ENCODE measurements at regions not wholly inside any gene's neighbourhood (a gene's known extent, or its start where the extent isn't known, plus 50 kb on each side); places are given as distances from the start of the nearest gene placed in this dataset.
"Not testable (repeated sequence)": the region's sequence is repeated elsewhere in the genome, so short reads cannot be mapped to it uniquely, and the experiment has no call there.

DNA sequence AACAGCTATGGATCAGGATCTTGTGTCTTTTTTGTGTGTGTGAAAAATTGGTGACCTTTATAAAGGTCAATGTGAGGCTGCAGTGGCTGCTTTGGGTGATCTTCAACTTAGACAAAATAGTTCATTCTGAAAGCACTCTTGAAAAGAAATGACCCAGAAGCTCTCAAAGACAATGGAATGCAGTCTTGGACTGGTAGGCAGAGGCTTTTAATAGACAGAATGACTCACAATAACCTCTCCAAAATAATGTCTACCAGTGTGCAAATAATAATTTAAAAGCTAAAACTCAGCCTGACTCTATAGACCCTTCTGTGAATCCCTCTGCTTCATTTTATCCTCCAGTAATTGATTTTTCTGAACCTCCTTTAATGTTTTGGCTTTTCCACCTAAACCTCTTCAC lies 310.0 kb downstream of the SRGAP2C start:
- H3K4me3 Mint-ChIP-seq, H3K36me3 Mint-ChIP-seq, H3K27me3 Mint-ChIP-seq, H3K9me3 Mint-ChIP-seq, H3K4me1 Mint-ChIP-seq: not testable (repeated sequence)
- peak overlapping the region in 1 of 3 donors; percentile 2 for H3K27ac Mint-ChIP-seq

DNA sequence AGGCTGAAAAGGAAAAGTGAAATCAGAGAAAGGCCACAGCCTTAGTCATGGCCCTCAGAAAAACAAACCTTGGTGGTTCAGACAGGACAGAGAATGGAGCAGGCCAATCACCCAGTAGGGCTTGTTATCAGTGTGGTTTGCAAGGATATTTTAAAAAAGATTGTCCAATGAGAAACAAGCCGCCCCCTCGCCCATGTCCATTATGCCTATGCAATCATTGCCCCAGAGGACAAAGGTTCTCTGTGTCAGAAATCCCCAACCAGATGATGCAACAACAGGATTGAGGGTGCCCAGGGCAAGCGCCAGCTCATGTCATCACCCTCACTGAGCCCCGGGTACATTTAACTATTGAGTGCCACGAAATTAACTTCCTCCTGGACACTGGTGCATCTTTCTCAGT lies 326.7 kb downstream of the SRGAP2C start:
- H3K27ac Mint-ChIP-seq, H3K36me3 Mint-ChIP-seq, H3K4me3 Mint-ChIP-seq, H3K27me3 Mint-ChIP-seq: not testable (repeated sequence)
- H3K9me3 Mint-ChIP-seq: peaks cover 5 to 17% (median 16%) of the 10 kb centered on the region in 3 donors
- H3K4me1 Mint-ChIP-seq: peaks cover 1 to 10% (median 2%) of the 10 kb centered on the region in 3 donors

GRCh38 chr1:121511876-121512275 lies 327.1 kb downstream of the SRGAP2C start:
- not testable (repeated sequence) for H3K36me3 Mint-ChIP-seq, H3K4me3 Mint-ChIP-seq, H3K27ac Mint-ChIP-seq, H3K27me3 Mint-ChIP-seq
- Mint-ChIP-seq H3K9me3 (peaks cover 5 to 17% (median 16%) of the 10 kb centered on the region in 3 donors), H3K4me1 (peaks cover 2 to 12% (median 3%) of the 10 kb centered on the region in 3 donors)

DNA sequence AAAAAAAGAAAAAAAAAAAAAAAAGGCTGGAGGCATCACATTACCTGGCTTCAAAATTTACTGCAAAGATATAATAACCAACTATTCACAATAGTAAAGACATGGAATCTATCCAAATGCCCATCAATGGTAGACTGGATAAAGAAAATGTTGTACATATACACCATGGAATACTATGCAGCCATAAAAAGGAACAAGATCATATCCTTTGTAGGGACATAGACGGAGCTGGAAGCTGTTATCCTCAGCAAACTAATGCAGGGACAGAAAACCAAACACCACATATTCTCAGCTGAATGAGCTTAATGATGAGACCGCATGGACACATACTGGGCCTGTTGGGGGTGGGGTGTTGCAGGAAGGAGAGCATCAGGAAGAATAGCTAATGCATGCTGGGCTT lies 330.5 kb downstream of the SRGAP2C start:
- Mint-ChIP-seq H3K4me1 (peaks cover 17 to 29% (median 22%) of the 10 kb centered on the region in 3 donors), H3K36me3 (no peaks in the 10 kb centered on the region), H3K4me3 (peak overlapping the region in 1 of 4 donors; percentile 77), H3K9me3 (no peaks in the 10 kb centered on the region), H3K27me3 (no peaks in the 10 kb centered on the region), H3K27ac (peak overlapping the region in 2 of 3 donors; percentile 1 to 3)

DNA sequence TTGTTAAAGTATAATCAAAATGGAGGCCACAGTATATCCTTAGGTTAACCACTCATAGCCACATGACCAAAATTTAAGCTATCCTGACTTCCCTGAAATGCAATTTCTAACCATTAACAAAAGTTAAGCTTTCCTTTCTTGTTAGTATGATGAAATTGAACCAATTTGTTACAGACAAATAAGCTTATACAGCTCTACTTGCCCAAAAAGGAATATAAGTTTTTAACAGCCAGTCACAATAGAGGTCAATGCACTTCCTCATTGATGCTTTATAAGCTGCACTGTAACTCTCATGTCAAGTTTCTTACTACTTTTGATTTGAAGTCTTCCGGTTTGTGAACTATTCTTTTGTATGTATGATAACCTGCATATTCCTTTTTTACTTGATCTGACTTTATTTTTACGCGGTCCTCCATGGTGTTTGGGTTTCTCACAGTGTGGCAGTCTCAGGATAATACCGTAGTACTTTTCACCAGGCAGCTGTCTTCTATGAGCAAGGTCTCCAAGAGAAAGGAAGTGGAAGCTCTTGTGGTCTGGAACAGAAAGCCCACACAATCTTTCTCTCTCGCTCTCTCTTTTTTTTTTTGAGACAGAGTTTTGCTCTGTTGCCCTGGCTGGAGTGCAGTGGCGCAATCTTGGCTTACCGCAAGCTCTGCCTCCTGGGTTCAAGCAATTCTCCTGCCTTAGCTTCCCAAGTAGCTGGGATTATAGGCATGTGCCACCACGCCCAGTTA lies 331.6 kb downstream of the SRGAP2C start:
- Mint-ChIP-seq H3K4me3 (peak overlapping the region; percentile 39 to 88 (median 82)), H3K36me3 (no peaks in the 10 kb centered on the region)

GRCh38 chr1:121517586-121518230 lies 332.9 kb downstream of the SRGAP2C start:
- Mint-ChIP-seq H3K9me3 (no peaks in the 10 kb centered on the region), H3K4me3 (peak overlapping the region in 3 of 4 donors; percentile 3 to 98 (median 84)), H3K27ac (peak overlapping the region in 2 of 3 donors; percentile 12 to 34), H3K36me3 (no peaks in the 10 kb centered on the region), H3K27me3 (no peaks in the 10 kb centered on the region), H3K4me1 (peaks cover 17 to 29% (median 22%) of the 10 kb centered on the region in 3 donors)

More for the DNA sequence above, 331.6 kb downstream of the SRGAP2C start:
- no peaks in the 10 kb centered on the region for H3K9me3 Mint-ChIP-seq
- H3K27me3 Mint-ChIP-seq: no peaks in the 10 kb centered on the region
- peaks cover 17 to 29% (median 22%) of the 10 kb centered on the region in 3 donors for H3K4me1 Mint-ChIP-seq
- H3K27ac Mint-ChIP-seq: peak overlapping the region; percentile 1 to 86 (median 34)

GRCh38 chr1:121518726-121519041 lies 333.9 kb downstream of the SRGAP2C start:
- Mint-ChIP-seq H3K9me3 (no peaks in the 10 kb centered on the region), H3K27ac (peak overlapping the region; percentile 34 to 91 (median 36)), H3K4me1 (peaks cover 17 to 29% (median 23%) of the 10 kb centered on the region in 3 donors), H3K4me3 (peak overlapping the region; percentile 84 to 98 (median 90)), H3K27me3 (no peaks in the 10 kb centered on the region), H3K36me3 (peaks cover 3% of the 10 kb centered on the region)

- Mint-ChIP-seq H3K36me3 (peaks cover 3% of the 10 kb centered on the region), H3K9me3 (no peaks in the 10 kb centered on the region), H3K27me3 (no peaks in the 10 kb centered on the region), H3K4me1 (peaks cover 17 to 28% (median 23%) of the 10 kb centered on the region in 3 donors), H3K4me3 (peak overlapping the region; percentile 84 to 98 (median 90)), H3K27ac (peak overlapping the region; percentile 63 to 96 (median 91))
These were observed 334.4 kb downstream of the SRGAP2C start for GRCh38 chr1:121519042-121519755.

DNA sequence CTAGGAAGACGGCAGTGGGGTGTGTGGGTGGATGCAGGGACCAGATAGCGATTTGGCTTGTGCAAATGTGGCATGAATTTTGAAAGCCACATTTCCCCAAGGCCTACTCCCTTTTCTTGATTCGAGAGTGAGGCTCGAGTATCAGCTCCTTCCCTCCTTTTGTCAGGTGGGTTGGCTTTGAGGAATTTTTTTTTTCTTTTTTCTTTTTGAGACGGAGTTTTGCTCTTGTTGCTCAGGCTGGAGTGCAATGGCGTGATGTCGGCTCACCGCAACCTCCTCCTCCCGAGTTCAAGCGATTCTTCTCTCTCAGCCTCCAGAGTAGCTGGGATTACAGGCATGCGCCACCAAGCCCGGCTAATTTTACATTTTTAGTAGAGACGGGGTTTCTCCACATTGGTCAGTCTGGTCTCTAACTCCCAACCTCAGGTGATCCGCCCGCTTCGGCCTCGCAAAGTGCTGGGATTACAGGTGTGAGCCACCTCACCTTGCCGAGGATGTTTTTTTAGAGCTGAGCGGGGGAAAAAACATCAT lies 335.0 kb downstream of the SRGAP2C start:
- not testable (repeated sequence) for H3K36me3 Mint-ChIP-seq, H3K9me3 Mint-ChIP-seq, H3K27me3 Mint-ChIP-seq
- peak overlapping the region; percentile 63 to 96 (median 91) for H3K27ac Mint-ChIP-seq
- H3K4me1 Mint-ChIP-seq: peaks cover 17 to 24% (median 23%) of the 10 kb centered on the region in 3 donors
- peak overlapping the region; percentile 84 to 98 (median 90) for H3K4me3 Mint-ChIP-seq

DNA sequence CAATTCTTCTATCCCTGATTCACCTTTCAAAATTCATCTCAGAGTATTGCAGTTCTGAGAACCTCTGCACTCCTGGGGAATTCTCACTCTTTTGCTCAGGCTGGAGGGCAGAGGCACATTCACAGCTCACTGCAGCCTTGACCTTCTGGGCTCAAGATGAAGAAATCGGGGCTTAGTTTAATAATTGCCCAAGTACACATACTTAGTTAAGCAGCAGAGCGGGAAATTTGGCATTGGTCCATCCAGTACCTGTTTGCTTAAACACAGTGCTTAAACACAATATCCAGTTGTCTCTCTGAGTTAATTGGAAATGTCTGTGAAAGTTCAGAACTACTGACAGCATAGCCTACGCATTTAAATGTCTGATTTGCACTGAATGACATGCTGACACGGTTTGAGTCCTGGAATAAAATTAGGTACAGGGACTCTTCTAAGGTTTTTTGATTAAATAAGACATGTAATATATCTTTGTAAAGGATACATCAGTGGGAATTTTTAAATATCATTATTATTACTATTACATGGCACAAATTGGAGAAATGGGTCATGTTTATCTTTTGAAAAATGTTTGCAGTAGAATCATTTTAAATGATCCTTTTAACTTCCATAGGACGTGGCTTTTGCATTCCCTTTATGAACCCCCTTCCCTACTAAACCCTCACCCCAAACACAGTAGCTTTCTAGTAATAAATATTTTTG lies 337.4 kb downstream of the SRGAP2C start:
- peaks cover 12 to 17% (median 14%) of the 10 kb centered on the region in 3 donors for H3K4me1 Mint-ChIP-seq
- H3K36me3 Mint-ChIP-seq: peaks cover 3% of the 10 kb centered on the region
- peak overlapping the region in 1 of 4 donors; percentile 52 for H3K4me3 Mint-ChIP-seq
- H3K9me3 Mint-ChIP-seq: no peaks in the 10 kb centered on the region
- no peaks in the 10 kb centered on the region for H3K27me3 Mint-ChIP-seq
- H3K27ac Mint-ChIP-seq: no peak overlapping the region

DNA sequence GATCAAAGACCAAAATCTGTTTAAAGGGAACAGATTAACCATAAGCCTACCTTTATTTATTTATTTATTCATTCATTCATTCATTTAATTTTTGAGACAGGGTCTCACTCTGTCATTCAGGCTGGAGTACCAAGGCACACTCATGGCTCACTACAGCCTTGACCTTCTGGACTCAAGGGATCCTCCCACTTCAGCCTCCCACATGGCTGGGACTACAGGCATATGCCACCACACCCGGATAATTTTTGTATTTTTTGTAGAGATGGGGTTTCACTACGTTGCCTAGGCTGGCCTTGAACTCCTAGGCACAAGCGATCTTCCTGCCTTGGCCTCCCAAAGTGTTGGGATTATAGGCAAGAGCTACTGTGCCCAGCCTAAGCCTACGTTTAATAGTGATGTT lies 338.3 kb downstream of the SRGAP2C start:
- Mint-ChIP-seq H3K4me1 (peaks cover 5 to 13% (median 6%) of the 10 kb centered on the region in 3 donors), H3K4me3 (peak overlapping the region in 1 of 4 donors; percentile 10)
- not testable (repeated sequence) for H3K36me3 Mint-ChIP-seq, H3K9me3 Mint-ChIP-seq, H3K27me3 Mint-ChIP-seq, H3K27ac Mint-ChIP-seq

DNA sequence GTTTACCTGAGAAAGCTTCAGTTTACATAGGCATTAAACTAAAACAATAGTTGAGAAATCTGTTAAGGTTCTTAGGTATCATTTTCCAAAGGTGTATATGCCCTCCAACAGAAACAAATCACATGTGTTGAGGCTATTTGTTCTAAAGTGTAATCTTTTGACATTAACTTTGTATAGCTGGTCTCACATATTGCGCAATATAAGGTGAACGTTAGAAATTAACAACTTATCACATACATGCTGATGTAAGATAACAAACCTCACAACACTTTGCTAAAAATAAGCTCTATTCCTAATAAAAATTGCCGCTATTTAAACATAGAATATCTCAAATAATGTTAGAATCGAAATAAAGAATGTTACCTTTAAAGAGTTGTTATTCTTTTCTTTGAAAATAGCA lies 340.6 kb downstream of the SRGAP2C start:
- Mint-ChIP-seq H3K27ac (no peak overlapping the region), H3K9me3 (no peaks in the 10 kb centered on the region), H3K36me3 (peaks cover 5% of the 10 kb centered on the region), H3K4me1 (peaks cover 0 to 4% (median 2%) of the 10 kb centered on the region in 3 donors), H3K4me3 (no peak overlapping the region), H3K27me3 (no peaks in the 10 kb centered on the region)

- not testable (repeated sequence) for H3K27me3 Mint-ChIP-seq, H3K4me1 Mint-ChIP-seq, H3K4me3 Mint-ChIP-seq, H3K27ac Mint-ChIP-seq, H3K9me3 Mint-ChIP-seq, H3K36me3 Mint-ChIP-seq
These were observed 344.2 kb downstream of the SRGAP2C start for GRCh38 chr1:121528958-121529357.

DNA sequence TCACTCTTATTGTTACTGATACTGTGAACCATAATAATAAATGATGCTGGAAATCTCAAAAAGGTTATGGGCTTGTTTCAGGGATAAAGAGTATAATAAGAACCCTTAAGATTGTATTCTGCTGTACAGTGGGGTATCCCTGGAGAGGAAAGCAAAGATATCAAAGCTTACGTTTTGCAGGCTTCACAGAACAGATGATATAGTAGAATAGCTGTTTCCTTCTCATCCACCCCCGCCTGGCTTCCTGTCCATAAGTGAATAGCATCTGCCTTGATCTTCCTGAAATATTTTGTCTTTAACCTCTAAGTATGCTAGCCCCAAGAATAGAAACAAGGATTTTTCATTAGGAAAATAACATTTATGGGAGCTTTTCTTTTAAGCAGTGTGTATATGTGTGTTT lies 345.3 kb downstream of the SRGAP2C start:
- H3K27ac Mint-ChIP-seq, H3K4me1 Mint-ChIP-seq, H3K9me3 Mint-ChIP-seq, H3K36me3 Mint-ChIP-seq, H3K4me3 Mint-ChIP-seq, H3K27me3 Mint-ChIP-seq: not testable (repeated sequence)

- not testable (repeated sequence) for H3K4me1 Mint-ChIP-seq, H3K4me3 Mint-ChIP-seq, H3K36me3 Mint-ChIP-seq, H3K27me3 Mint-ChIP-seq, H3K27ac Mint-ChIP-seq, H3K9me3 Mint-ChIP-seq
These were observed 347.0 kb downstream of the SRGAP2C start for GRCh38 chr1:121531747-121532146.
